Pancreas (tissue), 10 donors: ENCODE measurements at regions not wholly inside any gene's neighbourhood (a gene's known extent, or its start where the extent isn't known, plus 50 kb on each side); places are given as distances from the start of the nearest gene placed in this dataset.

Source experiments
- ATAC-seq, 4 donors: fragments of 200-7000 bp; cut with Tn5 transposase; one replicate each; pipeline versions ENCODE4 v1.8.0 to v1.9.1; 2020; ENCODE audit warnings: mild to moderate bottlenecking in 4 of 4, moderate library complexity in 4 of 4
- DNase-seq, 6 donors: peaks; one replicate each; pipeline ENCODE4 v3.0.0-alpha.2; 2020
- FAIRE-seq: peaks from 2 replicates; lab custom pipeline; 2012; peaks lifted over from hg19 to GRCh38; lab: Jason Lieb, UNC
- H3K27ac ChIP-seq, 4 donors: fragments of 200-600 bp; sonication (generic); 1 replicate in 3 of 4; 2 replicates in 1 of 4; pipeline versions ENCODE4 v1.5.0 to v1.8.0; 2020
- H3K27me3 ChIP-seq, 4 donors: fragments of 200-600 bp; one replicate each; pipeline ENCODE4 v1.8.0; 2021
- H3K36me3 ChIP-seq, 3 donors: fragments of 200-600 bp; sonication (generic) in 1 of 3; one replicate each; pipeline versions ENCODE4 v1.5.0 to v1.8.0; 2020 to 2021
- H3K4me1 ChIP-seq, 3 donors: fragments of 200-600 bp; one replicate each; pipeline ENCODE4 v1.8.0; 2021
- H3K4me3 ChIP-seq, 4 donors: fragments of 200-600 bp; sonication (generic) in 2 of 4; one replicate each; pipeline versions ENCODE4 v1.5.0 to v1.8.0; 2020 to 2021
- H3K9me3 ChIP-seq, 4 donors: fragments of 200-600 bp; one replicate each; pipeline ENCODE4 v1.8.0; 2021
- WGBS, 2 donors: extraction: QIAGEN DNeasy Blood & Tissue Kit; methylation state at CpG; one replicate each; pipeline ENCODE4 v1.1.7; 2013; 5-methylcytosine and 5-hydroxymethylcytosine counted together
- intact Hi-C, 3 donors: fragments of 100-400 bp; cut with DNase I; formaldehyde crosslinking; loops; one replicate each; pipeline versions ENCODE4 v1.11.1 to v1.14.2; 2022
- TF ChIP-seq, protein P1 (sequence below), 4 donors: fragments of 200-600 bp; sonication (generic) in 3 of 4; IDR thresholded peaks; one replicate each; pipeline versions ENCODE4 v1.5.0 to v1.8.0; 2021; ENCODE audit warnings: antibody characterized with exemption in 4 of 4
- donor health status: healthy with polysubstance abuse.
- donor health status: DM: no; HTN: no; CAD: no; lungs with moderate emphysema.
- donor health status: DM: no; HTN: no; CAD: no.
- donor health status: control.
- donor health status: control.
- donor health status: Bipolar disorder and iron deficiency.
- donor health status: DM: yes; HTN: yes; CAD: no.
- donor health status: DM: no; HTN: no; CAD: no.
- donor health status: DM: no; HTN: no; CAD: no.
- donor health status: DM: yes; HTN: yes; CAD: no.

DNA sequence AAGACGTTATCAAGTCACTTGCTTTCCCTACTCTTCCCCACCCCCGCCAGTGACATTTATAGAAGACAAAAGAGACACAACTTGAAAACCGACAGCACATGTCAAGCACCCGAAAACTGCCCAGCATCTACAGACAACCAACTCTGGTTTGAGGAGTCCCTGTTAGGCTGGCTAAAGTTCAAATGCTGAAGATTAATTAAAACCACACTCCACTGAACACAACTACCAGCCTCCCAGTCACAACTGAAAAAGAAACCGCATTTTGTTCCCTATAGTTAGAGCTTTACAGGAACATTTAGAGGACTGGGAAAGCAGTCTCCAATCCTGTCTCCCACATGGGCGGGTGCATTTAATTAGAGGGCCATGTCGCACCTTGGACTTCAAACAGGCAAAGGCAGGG, 73.0 kb upstream of the COX10 start:
- Histone ChIP-seq H3K27me3 (no peaks in the 10 kb centered on the region), H3K4me3 (no peak overlapping the region), H3K4me1 (no peaks in the 10 kb centered on the region), H3K9me3 (no peaks in the 10 kb centered on the region), H3K27ac (no peak overlapping the region), H3K36me3 (no peaks in the 10 kb centered on the region)
- intact Hi-C loops = no loop called here
- TF ChIP-seq, protein P1, sequence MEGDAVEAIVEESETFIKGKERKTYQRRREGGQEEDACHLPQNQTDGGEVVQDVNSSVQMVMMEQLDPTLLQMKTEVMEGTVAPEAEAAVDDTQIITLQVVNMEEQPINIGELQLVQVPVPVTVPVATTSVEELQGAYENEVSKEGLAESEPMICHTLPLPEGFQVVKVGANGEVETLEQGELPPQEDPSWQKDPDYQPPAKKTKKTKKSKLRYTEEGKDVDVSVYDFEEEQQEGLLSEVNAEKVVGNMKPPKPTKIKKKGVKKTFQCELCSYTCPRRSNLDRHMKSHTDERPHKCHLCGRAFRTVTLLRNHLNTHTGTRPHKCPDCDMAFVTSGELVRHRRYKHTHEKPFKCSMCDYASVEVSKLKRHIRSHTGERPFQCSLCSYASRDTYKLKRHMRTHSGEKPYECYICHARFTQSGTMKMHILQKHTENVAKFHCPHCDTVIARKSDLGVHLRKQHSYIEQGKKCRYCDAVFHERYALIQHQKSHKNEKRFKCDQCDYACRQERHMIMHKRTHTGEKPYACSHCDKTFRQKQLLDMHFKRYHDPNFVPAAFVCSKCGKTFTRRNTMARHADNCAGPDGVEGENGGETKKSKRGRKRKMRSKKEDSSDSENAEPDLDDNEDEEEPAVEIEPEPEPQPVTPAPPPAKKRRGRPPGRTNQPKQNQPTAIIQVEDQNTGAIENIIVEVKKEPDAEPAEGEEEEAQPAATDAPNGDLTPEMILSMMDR (IDR thresholded peaks at IDR 0.05) = no peak
- 74 to 82% methylated on average over 7 of the region's 7 CpGs for WGBS, 2 donors
- no peak for FAIRE-seq
- DNase-seq = no peak
- ATAC-seq = no peak

DNA sequence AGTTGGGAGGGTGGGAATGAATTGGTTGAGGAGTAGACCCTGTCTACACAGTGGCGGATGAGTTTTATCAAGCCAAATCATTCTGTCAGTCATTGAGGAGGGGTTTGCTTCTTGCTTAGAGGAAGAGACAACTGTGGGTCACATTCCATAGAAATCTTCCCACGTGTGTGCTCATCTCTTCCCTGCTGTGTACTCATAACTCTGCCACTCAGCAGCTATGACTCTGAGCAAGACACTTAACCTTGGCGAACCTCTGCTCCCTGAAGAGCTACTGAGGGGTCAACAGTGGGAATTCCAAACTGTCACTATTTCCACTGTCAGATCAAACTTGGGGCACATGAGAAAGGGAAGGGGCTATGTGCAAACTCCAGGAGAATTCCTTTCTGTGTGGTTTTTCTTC, 72.6 kb upstream of the COX10 start:
- WGBS, 2 donors = 63 to 84% methylated on average over 3 of the region's 3 CpGs
- ATAC-seq (no peak), DNase-seq (no peak), FAIRE-seq (no peak)
- intact Hi-C loops = no loop called here
- H3K27ac ChIP-seq = no peak overlapping the region
- no peaks in the 10 kb centered on the region for H3K36me3 ChIP-seq
- no peaks in the 10 kb centered on the region for H3K9me3 ChIP-seq
- no peaks in the 10 kb centered on the region for H3K4me1 ChIP-seq
- no peaks in the 10 kb centered on the region for H3K27me3 ChIP-seq
- TF ChIP-seq, protein P1 (IDR thresholded peaks at IDR 0.05) = no peak
- H3K4me3 ChIP-seq = no peak overlapping the region

DNA sequence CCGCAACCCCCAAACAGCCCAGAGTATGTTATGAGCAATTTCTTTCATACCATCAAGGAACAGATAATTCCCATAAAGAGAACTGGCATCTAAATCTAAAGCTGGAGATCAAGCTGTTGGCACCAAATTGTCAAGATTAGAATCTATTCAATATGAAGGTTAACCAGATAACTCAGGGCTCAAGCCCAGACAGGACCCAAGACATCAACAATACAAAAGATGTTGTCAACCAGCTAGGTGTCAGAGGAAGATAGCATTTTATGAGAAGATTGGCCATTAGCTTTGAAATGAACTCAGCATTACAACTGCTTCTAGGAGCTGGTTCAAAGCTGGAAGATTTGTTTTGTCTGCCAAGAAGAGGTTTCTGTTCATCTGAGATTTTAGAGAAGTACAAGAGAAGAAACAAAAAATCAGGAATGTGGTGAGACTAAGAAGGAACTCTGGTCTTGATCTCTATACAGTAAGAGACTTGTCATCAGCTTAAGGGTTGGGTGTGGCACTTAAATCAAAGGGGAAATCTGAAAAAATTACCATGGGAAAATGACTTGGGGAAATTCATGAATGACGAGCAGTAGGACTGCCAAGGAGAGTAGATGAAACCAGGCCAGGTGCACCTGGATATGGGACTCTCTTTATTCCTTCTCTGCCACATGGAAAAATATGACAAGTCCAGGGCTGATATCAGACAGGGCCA, 64.2 kb upstream of the COX10 start:
- H3K27me3 ChIP-seq = no peaks in the 10 kb centered on the region
- no peak overlapping the region for H3K27ac ChIP-seq
- ATAC-seq (no peak), DNase-seq (no peak), FAIRE-seq (no peak)
- H3K9me3 ChIP-seq = no peaks in the 10 kb centered on the region
- no peak overlapping the region for H3K4me3 ChIP-seq
- H3K36me3 ChIP-seq = no peaks in the 10 kb centered on the region
- intact Hi-C loops = no loop called here
- TF ChIP-seq, protein P1 (IDR thresholded peaks at IDR 0.05) = no peak
- WGBS, 2 donors = 96 to 100% methylated on average over 2 of the region's 2 CpGs
- H3K4me1 ChIP-seq = no peaks in the 10 kb centered on the region

DNA sequence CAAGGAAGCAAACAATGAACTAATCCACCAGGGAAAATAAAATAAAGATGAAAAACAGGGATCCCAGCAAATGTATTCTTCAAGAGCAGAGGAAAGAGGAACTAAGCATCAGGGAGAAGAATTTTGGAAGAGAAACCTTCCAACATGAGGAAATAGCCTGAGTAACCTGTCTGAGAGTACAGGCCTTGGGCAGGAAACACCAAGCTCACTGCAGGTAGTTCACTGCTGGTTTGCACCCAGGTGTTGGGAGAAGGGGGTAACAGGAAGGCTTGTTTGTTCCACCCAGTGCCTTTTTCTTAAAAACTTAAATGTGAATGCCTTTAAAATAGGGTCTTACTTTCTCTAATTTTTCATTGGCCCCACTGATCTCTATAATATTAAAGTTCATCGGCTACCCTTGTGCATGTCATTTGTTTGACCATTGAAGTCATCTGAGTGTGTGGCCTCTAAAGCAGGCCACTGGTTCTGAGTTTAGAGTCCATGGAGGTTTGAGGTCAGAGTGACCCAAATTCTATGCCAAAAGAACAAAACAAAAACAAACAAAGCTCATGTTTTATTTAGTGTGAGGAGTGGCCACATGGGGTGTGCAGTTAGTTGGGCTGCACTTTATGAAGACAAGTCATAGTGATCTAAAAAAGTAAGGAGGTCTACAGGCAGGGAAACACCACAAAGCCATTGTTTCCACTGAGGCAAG, 62.9 kb upstream of the COX10 start:
- FAIRE-seq = no peak

More for the DNA sequence above, 62.9 kb upstream of the COX10 start:
- no peak for ATAC-seq
- no peaks in the 10 kb centered on the region for H3K27me3 ChIP-seq
- intact Hi-C loops = no loop called here
- no peak overlapping the region for H3K27ac ChIP-seq
- no peak for DNase-seq
- no peaks in the 10 kb centered on the region for H3K4me1 ChIP-seq
- H3K4me3 ChIP-seq = no peak overlapping the region
- H3K36me3 ChIP-seq = no peaks in the 10 kb centered on the region
- TF ChIP-seq, protein P1 (IDR thresholded peaks at IDR 0.05) = no peak
- H3K9me3 ChIP-seq = no peaks in the 10 kb centered on the region
- 96 to 98% methylated on average over 1 of the region's 1 CpG for WGBS, 2 donors
